IMR-90 (cell line): ENCODE measurements at regions not wholly inside any gene's neighbourhood (a gene's known extent, or its start where the extent isn't known, plus 50 kb on each side); places are given as distances from the start of the nearest gene placed in this dataset.

Experiments used
- CTCF ChIP-seq: conservative IDR thresholded peaks from 2 replicates; pipeline ENCODE4 v1.5.1; 2012; ENCODE audit warnings: mild to moderate bottlenecking, low read depth, low read length, improper control_type of control experiment
- ELK1 ChIP-seq: fragments of 150-350 bp; IDR thresholded peaks from 2 replicates; pipeline ENCODE4 v1.6.1; 2016; ENCODE audit warnings: low read depth, mild to moderate bottlenecking, low read length, moderate library complexity, borderline replicate concordance
- MAFK ChIP-seq: IDR thresholded peaks from 2 replicates; pipeline ENCODE4 v1.6.1; 2012; ENCODE audit warnings: low read depth, low read length, improper control_type of control experiment
- POLR2A ChIP-seq: IDR thresholded peaks from 2 replicates; pipeline ENCODE4 v1.6.1; 2012; ENCODE audit warnings: mild to moderate bottlenecking, low read depth, low read length
- RAD21 ChIP-seq: IDR thresholded peaks from 2 replicates; pipeline ENCODE4 v1.6.1; 2012; ENCODE audit warnings: low read length, improper control_type of control experiment
- SMC3 ChIP-seq: fragments of 150-350 bp; IDR thresholded peaks from 2 replicates; pipeline ENCODE4 v1.6.1; 2016; ENCODE audit warnings: low read depth, mild to moderate bottlenecking, antibody characterized with exemption, low read length, moderate library complexity

GRCh38 chr18:72223733-72224132 is 320.4 kb downstream of the CBLN2 start:
- no peak for TF ChIP-seq CTCF
- TF ChIP-seq MAFK = no peak
- TF ChIP-seq POLR2A = no peak
- TF ChIP-seq RAD21 = no peak
- no peak for TF ChIP-seq SMC3
- no peak for TF ChIP-seq ELK1
